DOHH2 (cell line): ENCODE measurements at regions not wholly inside any gene's neighbourhood (a gene's known extent, or its start where the extent isn't known, plus 50 kb on each side); places are given as distances from the start of the nearest gene placed in this dataset.

Experiments
- EZH2phosphoT487 ChIP-seq: fragments of 200-600 bp; sonication (generic); IDR thresholded peaks from 2 replicates; pipeline ENCODE4 v1.6.1; 2017; ENCODE audit warnings: borderline replicate concordance, mild to moderate bottlenecking, antibody characterized with exemption, low read length, moderate library complexity, mixed read lengths
- TF ChIP-seq, protein P1 (sequence below): fragments of 200-600 bp; sonication (generic); IDR thresholded peaks from one replicate; pipeline ENCODE4 v1.5.1; 2014; ENCODE audit warnings: antibody characterized with exemption, mild to moderate bottlenecking, low read depth, low read length; ENCODE audit not compliant: poor library complexity, severe bottlenecking

DNA sequence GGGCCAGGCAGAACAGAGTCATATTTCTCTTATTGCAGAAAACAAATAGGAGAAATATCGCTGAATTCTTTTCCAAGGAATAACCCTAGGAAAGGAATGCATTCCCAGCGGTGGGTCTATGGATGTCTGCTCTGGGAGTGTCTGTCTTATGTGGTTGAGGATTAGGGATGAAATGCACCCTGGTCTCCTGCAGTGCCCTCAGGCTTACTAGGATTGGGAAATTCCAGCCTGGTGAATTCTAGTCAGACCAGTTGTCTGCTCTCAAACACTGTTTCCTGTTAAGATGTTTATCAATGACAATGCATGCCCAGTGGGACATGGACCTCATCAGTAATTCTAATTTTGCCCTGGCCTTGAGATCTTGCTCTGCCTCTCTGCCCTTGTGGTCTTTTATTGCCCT lies 136.1 kb upstream of the ELAVL2 start:
- TF ChIP-seq, protein P1, sequence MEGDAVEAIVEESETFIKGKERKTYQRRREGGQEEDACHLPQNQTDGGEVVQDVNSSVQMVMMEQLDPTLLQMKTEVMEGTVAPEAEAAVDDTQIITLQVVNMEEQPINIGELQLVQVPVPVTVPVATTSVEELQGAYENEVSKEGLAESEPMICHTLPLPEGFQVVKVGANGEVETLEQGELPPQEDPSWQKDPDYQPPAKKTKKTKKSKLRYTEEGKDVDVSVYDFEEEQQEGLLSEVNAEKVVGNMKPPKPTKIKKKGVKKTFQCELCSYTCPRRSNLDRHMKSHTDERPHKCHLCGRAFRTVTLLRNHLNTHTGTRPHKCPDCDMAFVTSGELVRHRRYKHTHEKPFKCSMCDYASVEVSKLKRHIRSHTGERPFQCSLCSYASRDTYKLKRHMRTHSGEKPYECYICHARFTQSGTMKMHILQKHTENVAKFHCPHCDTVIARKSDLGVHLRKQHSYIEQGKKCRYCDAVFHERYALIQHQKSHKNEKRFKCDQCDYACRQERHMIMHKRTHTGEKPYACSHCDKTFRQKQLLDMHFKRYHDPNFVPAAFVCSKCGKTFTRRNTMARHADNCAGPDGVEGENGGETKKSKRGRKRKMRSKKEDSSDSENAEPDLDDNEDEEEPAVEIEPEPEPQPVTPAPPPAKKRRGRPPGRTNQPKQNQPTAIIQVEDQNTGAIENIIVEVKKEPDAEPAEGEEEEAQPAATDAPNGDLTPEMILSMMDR, result no peak
- no peak for TF ChIP-seq EZH2phosphoT487
